SK-N-DZ (cell line): ENCODE measurements at regions not wholly inside any gene's neighbourhood (a gene's known extent, or its start where the extent isn't known, plus 50 kb on each side); places are given as distances from the start of the nearest gene placed in this dataset.
A peak's percentile ranks its signal among the peaks of the same experiment; 100 is the strongest.
"Not testable (repeated sequence)": the region's sequence is repeated elsewhere in the genome, so short reads cannot be mapped to it uniquely, and the experiment has no call there.

Experiments used
- DNase-seq: peaks from one replicate; pipeline ENCODE4 v3.0.0-alpha.2; 2015; ENCODE audit warnings: low spot score

GRCh38 chr21:31536138-31536537, 123.4 kb upstream of the SOD1 start:
- no peak for DNase-seq

GRCh38 chr21:31531967-31532366, 127.5 kb upstream of the SOD1 start:
- no peak for DNase-seq

- DNase-seq, result no peak
These were observed 128.4 kb upstream of the SOD1 start for GRCh38 chr21:31530897-31531705.

- no peak for DNase-seq
These were observed 129.1 kb upstream of the SOD1 start for GRCh38 chr21:31530364-31530763.

GRCh38 chr21:31529406-31529805, 130.1 kb upstream of the SOD1 start:
- DNase-seq, result no peak

GRCh38 chr21:31526040-31526439, 133.5 kb upstream of the SOD1 start:
- DNase-seq, result no peak

- DNase-seq, result no peak
These were observed 135.4 kb upstream of the SOD1 start for GRCh38 chr21:31524140-31524539.

- no peak for DNase-seq
These were observed 138.0 kb upstream of the SOD1 start for GRCh38 chr21:31521515-31521914.

GRCh38 chr21:31520561-31521098, 138.9 kb upstream of the SOD1 start:
- peak; percentile 29 for DNase-seq

GRCh38 chr21:31518580-31518979, 140.9 kb upstream of the SOD1 start:
- DNase-seq, result no peak

- no peak for DNase-seq
These were observed 141.7 kb upstream of the SOD1 start for GRCh38 chr21:31517664-31518414.

GRCh38 chr21:31515253-31515652, 144.2 kb upstream of the SOD1 start:
- no peak for DNase-seq

GRCh38 chr21:31514598-31514997, 144.9 kb upstream of the SOD1 start:
- DNase-seq, result peak; percentile 73

GRCh38 chr21:31513541-31513940, 146.0 kb upstream of the SOD1 start:
- DNase-seq, result not testable (repeated sequence)

- DNase-seq, result not testable (repeated sequence)
These were observed 147.5 kb upstream of the SOD1 start for GRCh38 chr21:31511999-31512398.

- no peak for DNase-seq
These were observed 148.2 kb upstream of the SOD1 start for GRCh38 chr21:31511258-31511657.

GRCh38 chr21:31509194-31510017, 150.1 kb upstream of the SOD1 start:
- DNase-seq, result no peak

- DNase-seq, result no peak
These were observed 153.5 kb upstream of the SOD1 start for GRCh38 chr21:31505975-31506374.

- no peak for DNase-seq
These were observed 155.6 kb upstream of the SOD1 start for GRCh38 chr21:31503939-31504338.

GRCh38 chr21:31503467-31503866, 156.0 kb upstream of the SOD1 start:
- no peak for DNase-seq

GRCh38 chr21:31502537-31503143, 156.9 kb upstream of the SOD1 start:
- no peak for DNase-seq
